GM19468 (cell line): ENCODE measurements at regions not wholly inside any gene's neighbourhood (a gene's known extent, or its start where the extent isn't known, plus 50 kb on each side); places are given as distances from the start of the nearest gene placed in this dataset.

Experiments
- ATAC-seq: cut with Tn5 transposase; IDR thresholded peaks from one replicate; pipeline ENCODE4 v1.9.1; 2021; ENCODE audit warnings: mild to moderate bottlenecking, moderate library complexity, moderate number of reproducible peaks; ENCODE audit not compliant: unreplicated experiment; ENCODE audit errors: extremely low read depth

- no peak for ATAC-seq
Observed at GRCh38 chr1:219478811-219479210, 134.1 kb downstream of the ZC3H11B start.

GRCh38 chr1:219477861-219478260 is 135.0 kb downstream of the ZC3H11B start:
- no peak for ATAC-seq

GRCh38 chr1:219476716-219477115 is 136.2 kb downstream of the ZC3H11B start:
- ATAC-seq: peak; percentile 37

GRCh38 chr1:219476116-219476515 is 136.8 kb downstream of the ZC3H11B start:
- ATAC-seq: peak; percentile 46

- no peak for ATAC-seq
Observed at GRCh38 chr1:219472596-219472995, 140.3 kb downstream of the ZC3H11B start.

- no peak for ATAC-seq
Observed at GRCh38 chr1:219467524-219467923, 145.4 kb downstream of the ZC3H11B start.

GRCh38 chr1:219466766-219467165 is 146.1 kb downstream of the ZC3H11B start:
- no peak for ATAC-seq

GRCh38 chr1:219465212-219466093 is 147.5 kb downstream of the ZC3H11B start:
- ATAC-seq: peak; percentile 36

GRCh38 chr1:219463636-219464035 is 149.3 kb downstream of the ZC3H11B start:
- no peak for ATAC-seq

- ATAC-seq: no peak
Observed at GRCh38 chr1:219461981-219462400, 150.9 kb downstream of the ZC3H11B start.

- ATAC-seq: peak; percentile 57
Observed at GRCh38 chr1:219460896-219461815, 151.7 kb downstream of the ZC3H11B start.

GRCh38 chr1:219460081-219460895 is 152.6 kb downstream of the ZC3H11B start:
- no peak for ATAC-seq

GRCh38 chr1:219459351-219460080 is 153.4 kb downstream of the ZC3H11B start:
- ATAC-seq: no peak

GRCh38 chr1:219446288-219446687 is 166.6 kb downstream of the ZC3H11B start:
- ATAC-seq: no peak

GRCh38 chr1:219445864-219446263 is 167.0 kb downstream of the ZC3H11B start:
- ATAC-seq: no peak

GRCh38 chr1:219444474-219444873 is 168.4 kb downstream of the ZC3H11B start:
- ATAC-seq: no peak

GRCh38 chr1:219443763-219444162 is 169.1 kb downstream of the ZC3H11B start:
- no peak for ATAC-seq

- ATAC-seq: no peak
Observed at GRCh38 chr1:219442611-219443061, 170.3 kb downstream of the ZC3H11B start.

- ATAC-seq: no peak
Observed at GRCh38 chr1:219441884-219442283, 171.0 kb downstream of the ZC3H11B start.
